HEK293 (cell line): ENCODE measurements at regions not wholly inside any gene's neighbourhood (a gene's known extent, or its start where the extent isn't known, plus 50 kb on each side); places are given as distances from the start of the nearest gene placed in this dataset.

ENCODE experiments used
- CTCF ChIA-PET: fragments of 350-600 bp; formaldehyde crosslinking; extraction: SDS; loops from one replicate; lab custom pipeline; 2021; ENCODE audit warnings: antibody characterized with exemption; lab: Yijun Ruan, JAX
- POLR2A ChIA-PET: fragments of 300-600 bp; formaldehyde crosslinking; extraction: SDS; loops from one replicate; lab custom pipeline; 2020; ENCODE audit warnings: antibody characterized with exemption, inconsistent platforms; lab: Yijun Ruan, JAX
- H3K27ac ChIP-seq: fragments of 200-500 bp; sonication (Bioruptor generic); 2 replicates; pipeline ENCODE4 v1.5.1; 2014; ENCODE audit warnings: low read depth, low read length, control low read depth, inconsistent platforms; ENCODE audit errors: extremely low read depth
- H3K36me3 ChIP-seq, 2 experiments: fragments of 200-500 bp in 1 of 2; sonication (Bioruptor generic) in 1 of 2; 1 replicate in 1 of 2; 2 replicates in 1 of 2; pipeline ENCODE4 v1.5.1; 2014 to 2017; ENCODE audit warnings: inconsistent platforms in 2 of 2, low read length in 2 of 2; ENCODE audit not compliant: control insufficient read depth in 2 of 2, insufficient read depth in 1 of 2
- H3K4me1 ChIP-seq: fragments of 200-500 bp; sonication (Bioruptor generic); 2 replicates; pipeline ENCODE4 v1.5.1; 2014; ENCODE audit warnings: mild to moderate bottlenecking, low read length, inconsistent platforms; ENCODE audit not compliant: control insufficient read depth, insufficient read depth
- H3K4me3 ChIP-seq: 2 replicates; pipeline ENCODE4 v1.5.1; 2011; ENCODE audit warnings: low read depth, mild to moderate bottlenecking, control low read depth, low read length, moderate library complexity
- H3K9me3 ChIP-seq: fragments of 200-500 bp; sonication (Bioruptor generic); 2 replicates; pipeline ENCODE4 v1.5.1; 2014; ENCODE audit warnings: low read depth, low read length, inconsistent platforms; ENCODE audit not compliant: control insufficient read depth, insufficient read depth
- GLI4 ChIP-seq: fragments of 450-650 bp; formaldehyde crosslinking; IDR thresholded peaks from 2 replicates; pipeline ENCODE4 v1.5.1; 2016; ENCODE audit warnings: missing biosample characterization, missing genetic modification characterization
- KLF7 ChIP-seq: fragments of 450-650 bp; formaldehyde crosslinking; IDR thresholded peaks from 2 replicates; pipeline ENCODE4 v1.5.1; 2016; ENCODE audit warnings: missing biosample characterization, missing genetic modification characterization, borderline replicate concordance
- KLF8 ChIP-seq: fragments of 450-650 bp; formaldehyde crosslinking; IDR thresholded peaks from 2 replicates; pipeline ENCODE4 v1.5.1; 2016; ENCODE audit warnings: missing biosample characterization, missing genetic modification characterization
- MYNN ChIP-seq: fragments of 450-650 bp; formaldehyde crosslinking; IDR thresholded peaks from 2 replicates; pipeline ENCODE4 v1.5.1; 2016; ENCODE audit warnings: missing biosample characterization, missing genetic modification characterization, borderline replicate concordance
- SCRT1 ChIP-seq: fragments of 450-650 bp; formaldehyde crosslinking; IDR thresholded peaks from 2 replicates; pipeline ENCODE4 v1.5.1; 2016; ENCODE audit warnings: missing biosample characterization, missing genetic modification characterization, borderline replicate concordance
- YY1 ChIP-seq: fragments of 450-650 bp; formaldehyde crosslinking; IDR thresholded peaks from 2 replicates; pipeline ENCODE4 v1.5.1; 2018; ENCODE audit warnings: missing biosample characterization, missing genetic modification characterization
- ZNF114 ChIP-seq: fragments of 450-650 bp; formaldehyde crosslinking; IDR thresholded peaks from 2 replicates; pipeline ENCODE4 v1.5.0; 2017; ENCODE audit warnings: missing biosample characterization, missing genetic modification characterization
- ZNF169 ChIP-seq: fragments of 450-650 bp; formaldehyde crosslinking; IDR thresholded peaks from 2 replicates; pipeline ENCODE4 v1.5.1; 2016; ENCODE audit warnings: missing biosample characterization, missing genetic modification characterization
- ZNF266 ChIP-seq: fragments of 450-650 bp; formaldehyde crosslinking; IDR thresholded peaks from 2 replicates; pipeline ENCODE4 v1.5.1; 2016; ENCODE audit warnings: missing biosample characterization, missing genetic modification characterization, low read depth
- ZNF274 ChIP-seq, 2 experiments: fragments of 200-500 bp in 1 of 2; fragments of 450-650 bp in 1 of 2; sonication (Bioruptor generic) in 1 of 2; formaldehyde crosslinking in 1 of 2; IDR thresholded peaks; 2 replicates each; pipeline versions ENCODE4 v1.5.1 to v1.6.1; 2014 to 2016; ENCODE audit warnings: borderline replicate concordance in 1 of 2, inconsistent platforms in 1 of 2, low read length in 1 of 2, missing biosample characterization in 1 of 2, missing genetic modification characterization in 1 of 2
- ZNF335 ChIP-seq: fragments of 450-650 bp; formaldehyde crosslinking; conservative IDR thresholded peaks from 2 replicates; pipeline ENCODE4 v1.5.1; 2016; ENCODE audit warnings: missing biosample characterization, missing genetic modification characterization
- ZNF341 ChIP-seq: fragments of 450-650 bp; formaldehyde crosslinking; IDR thresholded peaks from 2 replicates; pipeline ENCODE4; 2016; ENCODE audit warnings: low read depth, missing biosample characterization, missing genetic modification characterization
- ZNF366 ChIP-seq: fragments of 450-650 bp; formaldehyde crosslinking; conservative IDR thresholded peaks from 2 replicates; pipeline ENCODE4 v1.5.1; 2016; ENCODE audit warnings: missing biosample characterization, missing genetic modification characterization
- ZNF404 ChIP-seq: fragments of 450-650 bp; formaldehyde crosslinking; IDR thresholded peaks from 2 replicates; pipeline ENCODE4 v1.5.1; 2017; ENCODE audit warnings: missing biosample characterization, missing genetic modification characterization
- ZNF416 ChIP-seq: fragments of 450-650 bp; formaldehyde crosslinking; IDR thresholded peaks from 2 replicates; pipeline ENCODE4 v1.5.1; 2016; ENCODE audit warnings: missing biosample characterization, missing genetic modification characterization
- ZNF548 ChIP-seq: fragments of 450-650 bp; formaldehyde crosslinking; IDR thresholded peaks from 2 replicates; pipeline ENCODE4 v1.5.1; 2016; ENCODE audit warnings: missing biosample characterization, missing genetic modification characterization
- ZNF629 ChIP-seq: fragments of 450-650 bp; formaldehyde crosslinking; IDR thresholded peaks from 2 replicates; pipeline ENCODE4 v1.5.1; 2017; ENCODE audit warnings: missing biosample characterization, missing genetic modification characterization
- ZNF830 ChIP-seq: fragments of 450-650 bp; IDR thresholded peaks from 2 replicates; pipeline ENCODE4 v1.5.0; 2018; ENCODE audit warnings: missing biosample characterization, missing genetic modification characterization, low read depth, mild to moderate bottlenecking, moderate library complexity
- ZSCAN30 ChIP-seq: fragments of 450-650 bp; IDR thresholded peaks from 2 replicates; pipeline ENCODE4 v1.5.1; 2018; ENCODE audit warnings: missing biosample characterization, mild to moderate bottlenecking, missing genetic modification characterization, moderate library complexity
- TF ChIP-seq, protein P1 (sequence below): fragments of 450-650 bp; formaldehyde crosslinking; IDR thresholded peaks from 2 replicates; pipeline ENCODE4 v1.5.1; 2016; ENCODE audit warnings: missing biosample characterization, missing genetic modification characterization
- TF ChIP-seq, protein P2 (sequence below): fragments of 450-650 bp; formaldehyde crosslinking; IDR thresholded peaks from 2 replicates; pipeline ENCODE4 v1.5.1; 2017; ENCODE audit warnings: missing biosample characterization, missing genetic modification characterization
- TF ChIP-seq, protein P3 (sequence below): fragments of 450-650 bp; formaldehyde crosslinking; IDR thresholded peaks from 2 replicates; pipeline ENCODE4 v1.5.1; 2017; ENCODE audit warnings: missing biosample characterization, missing genetic modification characterization
- TF ChIP-seq, protein P4 (sequence below): fragments of 450-650 bp; formaldehyde crosslinking; IDR thresholded peaks from 2 replicates; pipeline ENCODE4 v1.5.1; 2016; ENCODE audit warnings: missing biosample characterization, missing genetic modification characterization

DNA sequence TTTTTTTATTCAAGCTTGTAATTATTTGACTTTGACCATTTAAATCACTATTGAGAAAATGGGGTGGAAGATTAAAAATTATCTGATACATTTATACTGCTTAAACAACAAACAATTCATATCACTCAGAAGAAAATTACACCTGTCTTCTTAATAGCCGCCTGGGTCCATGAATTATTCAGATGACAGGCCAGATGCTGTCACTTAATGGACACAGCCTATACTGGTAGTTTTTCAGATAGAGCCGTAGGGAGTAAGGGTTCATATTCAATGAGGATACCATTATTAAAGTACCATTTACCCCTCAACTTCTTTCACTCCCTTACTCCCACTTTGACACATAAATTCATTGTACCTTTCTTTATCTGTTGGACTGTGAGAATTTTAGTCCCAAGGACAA lies 1193.4 kb upstream of the MAP3K7 start:
- ChIA-PET CTCF (no interaction called here), POLR2A (no interaction called here)
- Histone ChIP-seq H3K4me1 (no peaks in the 10 kb centered on the region), H3K4me3 (no peak overlapping the region), H3K36me3 (no peaks in the 10 kb centered on the region), H3K9me3 (no peaks in the 10 kb centered on the region), H3K27ac (no peak overlapping the region)
- TF ChIP-seq ZNF548 (tag by site-specific recombination), result no peak
- TF ChIP-seq GLI4 (tag by site-specific recombination), result no peak
- TF ChIP-seq ZNF629 (tag by site-specific recombination), result no peak
- TF ChIP-seq, protein P1, sequence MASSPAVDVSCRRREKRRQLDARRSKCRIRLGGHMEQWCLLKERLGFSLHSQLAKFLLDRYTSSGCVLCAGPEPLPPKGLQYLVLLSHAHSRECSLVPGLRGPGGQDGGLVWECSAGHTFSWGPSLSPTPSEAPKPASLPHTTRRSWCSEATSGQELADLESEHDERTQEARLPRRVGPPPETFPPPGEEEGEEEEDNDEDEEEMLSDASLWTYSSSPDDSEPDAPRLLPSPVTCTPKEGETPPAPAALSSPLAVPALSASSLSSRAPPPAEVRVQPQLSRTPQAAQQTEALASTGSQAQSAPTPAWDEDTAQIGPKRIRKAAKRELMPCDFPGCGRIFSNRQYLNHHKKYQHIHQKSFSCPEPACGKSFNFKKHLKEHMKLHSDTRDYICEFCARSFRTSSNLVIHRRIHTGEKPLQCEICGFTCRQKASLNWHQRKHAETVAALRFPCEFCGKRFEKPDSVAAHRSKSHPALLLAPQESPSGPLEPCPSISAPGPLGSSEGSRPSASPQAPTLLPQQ (tag by site-specific recombination), result no peak
- no peak for TF ChIP-seq ZSCAN30 (tag by site-specific recombination)
- TF ChIP-seq YY1 (tag by site-specific recombination), result no peak
- TF ChIP-seq KLF7 (tag by site-specific recombination), result no peak
- TF ChIP-seq, protein P2, sequence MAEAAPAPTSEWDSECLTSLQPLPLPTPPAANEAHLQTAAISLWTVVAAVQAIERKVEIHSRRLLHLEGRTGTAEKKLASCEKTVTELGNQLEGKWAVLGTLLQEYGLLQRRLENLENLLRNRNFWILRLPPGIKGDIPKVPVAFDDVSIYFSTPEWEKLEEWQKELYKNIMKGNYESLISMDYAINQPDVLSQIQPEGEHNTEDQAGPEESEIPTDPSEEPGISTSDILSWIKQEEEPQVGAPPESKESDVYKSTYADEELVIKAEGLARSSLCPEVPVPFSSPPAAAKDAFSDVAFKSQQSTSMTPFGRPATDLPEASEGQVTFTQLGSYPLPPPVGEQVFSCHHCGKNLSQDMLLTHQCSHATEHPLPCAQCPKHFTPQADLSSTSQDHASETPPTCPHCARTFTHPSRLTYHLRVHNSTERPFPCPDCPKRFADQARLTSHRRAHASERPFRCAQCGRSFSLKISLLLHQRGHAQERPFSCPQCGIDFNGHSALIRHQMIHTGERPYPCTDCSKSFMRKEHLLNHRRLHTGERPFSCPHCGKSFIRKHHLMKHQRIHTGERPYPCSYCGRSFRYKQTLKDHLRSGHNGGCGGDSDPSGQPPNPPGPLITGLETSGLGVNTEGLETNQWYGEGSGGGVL (tag by site-specific recombination), result no peak
- TF ChIP-seq ZNF114 (tag by site-specific recombination), result no peak

DNA sequence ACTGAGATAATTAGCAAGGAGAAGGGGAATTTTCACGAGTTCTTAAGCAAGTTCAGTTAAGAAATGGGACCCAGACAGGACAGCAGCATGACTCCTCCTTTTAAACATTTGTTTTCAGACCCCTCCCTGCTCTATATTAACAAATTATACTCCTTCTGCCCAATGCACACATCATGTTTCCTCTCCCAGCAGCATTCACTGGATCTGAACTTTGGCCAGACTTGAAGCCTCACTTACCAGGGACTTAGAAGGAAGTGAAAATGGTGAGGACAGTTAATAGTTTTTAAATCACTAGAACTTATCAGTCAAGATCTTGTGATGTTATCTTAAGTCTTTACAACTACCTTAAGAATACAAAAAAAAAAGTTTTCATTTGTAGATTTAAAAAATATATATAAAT lies 1174.7 kb upstream of the MAP3K7 start:
- H3K9me3 ChIP-seq, result no peaks in the 10 kb centered on the region
- H3K27ac ChIP-seq, result no peak overlapping the region
- H3K4me3 ChIP-seq, result no peak overlapping the region
- no peaks in the 10 kb centered on the region for H3K36me3 ChIP-seq
- TF ChIP-seq ZNF274 (IDR thresholded peaks at IDR 0.05; ENCODE audit: low read length) (no peak), ZNF274 (tag by site-specific recombination; IDR thresholded peaks at IDR 0.05; ENCODE audit: borderline replicate concordance) (no peak), ZNF341 (tag by site-specific recombination) (no peak), ZNF366 (tag by site-specific recombination) (no peak), MYNN (tag by site-specific recombination) (no peak), KLF8 (tag by site-specific recombination) (no peak), ZNF335 (tag by site-specific recombination) (no peak), ZNF830 (tag by site-specific recombination) (no peak), ZNF169 (tag by site-specific recombination) (no peak), ZNF404 (tag by site-specific recombination) (no peak), ZNF416 (no peak), ZNF266 (tag by site-specific recombination) (no peak), SCRT1 (tag by site-specific recombination) (no peak)
- TF ChIP-seq, protein P3, sequence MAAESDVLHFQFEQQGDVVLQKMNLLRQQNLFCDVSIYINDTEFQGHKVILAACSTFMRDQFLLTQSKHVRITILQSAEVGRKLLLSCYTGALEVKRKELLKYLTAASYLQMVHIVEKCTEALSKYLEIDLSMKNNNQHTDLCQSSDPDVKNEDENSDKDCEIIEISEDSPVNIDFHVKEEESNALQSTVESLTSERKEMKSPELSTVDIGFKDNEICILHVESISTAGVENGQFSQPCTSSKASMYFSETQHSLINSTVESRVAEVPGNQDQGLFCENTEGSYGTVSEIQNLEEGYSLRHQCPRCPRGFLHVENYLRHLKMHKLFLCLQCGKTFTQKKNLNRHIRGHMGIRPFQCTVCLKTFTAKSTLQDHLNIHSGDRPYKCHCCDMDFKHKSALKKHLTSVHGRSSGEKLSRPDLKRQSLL (tag by site-specific recombination), result no peak
- TF ChIP-seq, protein P4, sequence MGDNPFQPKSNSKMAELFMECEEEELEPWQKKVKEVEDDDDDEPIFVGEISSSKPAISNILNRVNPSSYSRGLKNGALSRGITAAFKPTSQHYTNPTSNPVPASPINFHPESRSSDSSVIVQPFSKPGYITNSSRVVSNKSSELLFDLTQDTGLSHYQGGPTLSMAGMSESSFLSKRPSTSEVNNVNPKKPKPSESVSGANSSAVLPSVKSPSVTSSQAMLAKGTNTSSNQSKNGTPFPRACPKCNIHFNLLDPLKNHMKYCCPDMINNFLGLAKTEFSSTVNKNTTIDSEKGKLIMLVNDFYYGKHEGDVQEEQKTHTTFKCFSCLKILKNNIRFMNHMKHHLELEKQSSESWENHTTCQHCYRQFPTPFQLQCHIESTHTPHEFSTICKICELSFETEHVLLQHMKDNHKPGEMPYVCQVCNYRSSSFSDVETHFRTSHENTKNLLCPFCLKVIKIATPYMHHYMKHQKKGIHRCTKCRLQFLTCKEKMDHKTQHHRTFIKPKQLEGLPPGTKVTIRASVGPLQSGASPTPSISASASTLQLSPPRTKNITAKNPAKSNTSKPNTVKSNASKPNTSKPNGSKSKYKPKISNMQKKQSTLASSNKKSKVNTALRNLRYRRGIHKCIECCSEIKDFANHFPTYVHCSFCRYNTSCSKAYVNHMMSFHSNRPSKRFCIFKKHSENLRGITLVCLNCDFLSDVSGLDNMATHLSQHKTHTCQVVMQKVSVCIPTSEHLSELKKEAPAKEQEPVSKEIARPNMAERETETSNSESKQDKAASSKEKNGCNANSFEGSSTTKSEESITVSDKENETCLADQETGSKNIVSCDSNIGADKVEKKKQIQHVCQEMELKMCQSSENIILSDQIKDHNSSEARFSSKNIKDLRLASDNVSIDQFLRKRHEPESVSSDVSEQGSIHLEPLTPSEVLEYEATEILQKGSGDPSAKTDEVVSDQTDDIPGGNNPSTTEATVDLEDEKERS (tag by site-specific recombination), result no peak
- ChIA-PET POLR2A (no interaction called here), CTCF (no interaction called here)
- no peaks in the 10 kb centered on the region for H3K4me1 ChIP-seq
